Trophoblast cell (in vitro differentiated cells and primary cell): ENCODE measurements at regions not wholly inside any gene's neighbourhood (a gene's known extent, or its start where the extent isn't known, plus 50 kb on each side); places are given as distances from the start of the nearest gene placed in this dataset.

ENCODE experiments used
- DNase-seq, 2 donors: peaks; one replicate each; pipeline ENCODE4 v3.0.0-alpha.2; 2016
- H2AFZ ChIP-seq: 2 replicates; pipeline ENCODE4 v1.6.1; 2013; ENCODE audit warnings: low read length, moderate library complexity, mild to moderate bottlenecking; ENCODE audit not compliant: insufficient read depth, poor library complexity
- H2AK5ac ChIP-seq: 2 replicates; pipeline ENCODE4 v1.6.1; 2013; ENCODE audit warnings: mild to moderate bottlenecking, low read length
- H2BK120ac ChIP-seq: 2 replicates; pipeline ENCODE4 v1.6.1; 2013; ENCODE audit warnings: low read length, mild to moderate bottlenecking, moderate library complexity; ENCODE audit not compliant: insufficient read depth, poor library complexity
- H2BK12ac ChIP-seq: 2 replicates; pipeline ENCODE4 v1.6.1; 2013; ENCODE audit warnings: mild to moderate bottlenecking, low read length, moderate library complexity
- H2BK5ac ChIP-seq: 2 replicates; pipeline ENCODE4 v1.6.1; 2013; ENCODE audit warnings: low read length, low read depth, moderate library complexity, mild to moderate bottlenecking; ENCODE audit not compliant: poor library complexity
- H3K14ac ChIP-seq: 2 replicates; pipeline ENCODE4 v1.6.1; 2013; ENCODE audit warnings: mild to moderate bottlenecking, low read length
- H3K18ac ChIP-seq: 2 replicates; pipeline ENCODE4 v1.6.1; 2013; ENCODE audit warnings: mild to moderate bottlenecking, low read length
- H3K23ac ChIP-seq: 2 replicates; pipeline ENCODE4 v1.6.1; 2013; ENCODE audit warnings: low read length
- H3K27ac ChIP-seq: 2 replicates; pipeline ENCODE4 v1.5.1; 2013; ENCODE audit warnings: low read depth, mild to moderate bottlenecking, inconsistent platforms, low read length, moderate library complexity
- H3K27me3 ChIP-seq: 2 replicates; pipeline ENCODE4 v1.6.1; 2013; ENCODE audit warnings: inconsistent platforms, mild to moderate bottlenecking, low read length, moderate library complexity; ENCODE audit not compliant: insufficient read depth
- H3K36me3 ChIP-seq, 2 experiments: 1 replicate in 1 of 2; 2 replicates in 1 of 2; pipeline ENCODE4 v1.6.1; 2013; ENCODE audit warnings: low read length in 2 of 2, mild to moderate bottlenecking in 2 of 2, moderate library complexity in 1 of 2; ENCODE audit not compliant: insufficient read depth in 2 of 2, control insufficient read depth in 1 of 2
- H3K4ac ChIP-seq: 2 replicates; pipeline ENCODE4 v1.6.1; 2013; ENCODE audit warnings: low read depth, mild to moderate bottlenecking, low read length, moderate library complexity
- H3K4me1 ChIP-seq, 2 experiments: 1 replicate in 1 of 2; 2 replicates in 1 of 2; pipeline ENCODE4 v1.6.1; 2013; ENCODE audit warnings: low read length in 2 of 2, mild to moderate bottlenecking in 2 of 2, moderate library complexity in 1 of 2; ENCODE audit not compliant: insufficient read depth in 2 of 2, control insufficient read depth in 1 of 2
- H3K4me2 ChIP-seq: 2 replicates; pipeline ENCODE4 v1.6.1; 2013; ENCODE audit warnings: inconsistent platforms, mild to moderate bottlenecking, low read length, moderate library complexity
- H3K4me3 ChIP-seq: 2 replicates; pipeline ENCODE4 v1.5.1; 2013; ENCODE audit warnings: mild to moderate bottlenecking, low read depth, low read length, inconsistent platforms
- H3K79me1 ChIP-seq: one replicate; pipeline ENCODE4 v1.6.1; 2013; ENCODE audit warnings: low read length
- H3K79me2 ChIP-seq: 2 replicates; pipeline ENCODE4 v1.6.1; 2013; ENCODE audit warnings: low read length, mild to moderate bottlenecking; ENCODE audit not compliant: control insufficient read depth, insufficient read depth, poor library complexity
- H3K9ac ChIP-seq: 2 replicates; pipeline ENCODE4 v1.6.1; 2013; ENCODE audit warnings: mild to moderate bottlenecking, low read length
- H3K9me3 ChIP-seq: 2 replicates; pipeline ENCODE4 v1.6.1; 2013; ENCODE audit warnings: low read depth, mild to moderate bottlenecking, control low read depth, inconsistent platforms, low read length; ENCODE audit not compliant: insufficient read depth
- H4K12ac ChIP-seq: 2 replicates; pipeline ENCODE4 v1.6.1; 2013; ENCODE audit warnings: low read depth, mild to moderate bottlenecking, low read length, moderate library complexity
- H4K8ac ChIP-seq: 2 replicates; pipeline ENCODE4 v1.6.1; 2013; ENCODE audit warnings: low read depth, mild to moderate bottlenecking, low read length, moderate library complexity
- H4K91ac ChIP-seq: one replicate; pipeline ENCODE4 v1.6.1; 2013; ENCODE audit warnings: low read depth, mild to moderate bottlenecking, low read length, moderate library complexity
- WGBS: extraction: QIAGEN DNeasy Blood & Tissue Kit; methylation state at CpG from one replicate; pipeline ENCODE4 v1.1.7; 2013; ENCODE audit warnings: missing lambda C conversion rate; ENCODE audit not compliant: insufficient read length, insufficient coverage; ENCODE audit errors: extremely low coverage; 5-methylcytosine and 5-hydroxymethylcytosine counted together

GRCh38 chr18:45284851-45285250 lies 330.4 kb upstream of the SLC14A2 start:
- no peak overlapping the region for H2BK12ac ChIP-seq
- no peaks in the 10 kb centered on the region for H3K27me3 ChIP-seq
- H3K27ac ChIP-seq = no peak overlapping the region
- no peaks in the 10 kb centered on the region for H3K79me2 ChIP-seq
- no peak overlapping the region for H3K14ac ChIP-seq
- peaks cover 2% of the 10 kb centered on the region for H3K9me3 ChIP-seq
- H2BK120ac ChIP-seq = no peak overlapping the region
- no peak overlapping the region for H3K4me2 ChIP-seq
- no peak overlapping the region for H2BK5ac ChIP-seq
- H3K23ac ChIP-seq = no peak overlapping the region
- no peak overlapping the region for H4K8ac ChIP-seq
- no peaks in the 10 kb centered on the region for H3K4me1 ChIP-seq
- no peak overlapping the region for H4K91ac ChIP-seq
- no peak overlapping the region for H3K18ac ChIP-seq
- H3K4me3 ChIP-seq = no peak overlapping the region
- H3K4ac ChIP-seq = no peak overlapping the region
- H2AK5ac ChIP-seq = no peak overlapping the region
- DNase-seq = no peak
- H3K36me3 ChIP-seq = no peaks in the 10 kb centered on the region
- H4K12ac ChIP-seq = no peak overlapping the region
- H2AFZ ChIP-seq = no peak overlapping the region
- no peak overlapping the region for H3K9ac ChIP-seq
- H3K79me1 ChIP-seq = no peaks in the 10 kb centered on the region

- no peak overlapping the region for H3K27ac ChIP-seq
- H3K9me3 ChIP-seq = peaks cover 2% of the 10 kb centered on the region
- no peak overlapping the region for H4K12ac ChIP-seq
- no CpG with 5 or more reads among the region's 10 CpGs for WGBS
- DNase-seq = peak; percentile 51 to 62
- no peaks in the 10 kb centered on the region for H3K36me3 ChIP-seq
- no peaks in the 10 kb centered on the region for H3K79me2 ChIP-seq
- no peak overlapping the region for H3K9ac ChIP-seq
- no peak overlapping the region for H2AK5ac ChIP-seq
- H2BK5ac ChIP-seq = no peak overlapping the region
- no peaks in the 10 kb centered on the region for H3K4me1 ChIP-seq
- no peak overlapping the region for H3K14ac ChIP-seq
- no peaks in the 10 kb centered on the region for H3K79me1 ChIP-seq
- H2BK12ac ChIP-seq = no peak overlapping the region
- H2BK120ac ChIP-seq = no peak overlapping the region
- no peak overlapping the region for H3K4me2 ChIP-seq
- H2AFZ ChIP-seq = no peak overlapping the region
- H3K4me3 ChIP-seq = no peak overlapping the region
- H3K27me3 ChIP-seq = no peaks in the 10 kb centered on the region
- no peak overlapping the region for H4K8ac ChIP-seq
- no peak overlapping the region for H3K18ac ChIP-seq
- no peak overlapping the region for H4K91ac ChIP-seq
- no peak overlapping the region for H3K23ac ChIP-seq
- no peak overlapping the region for H3K4ac ChIP-seq
These were observed 330.0 kb upstream of the SLC14A2 start for GRCh38 chr18:45285251-45285650.

- Histone ChIP-seq H2AFZ (no peak overlapping the region), H3K23ac (no peak overlapping the region), H2BK5ac (no peak overlapping the region), H3K14ac (no peak overlapping the region), H3K9ac (no peak overlapping the region), H2BK120ac (no peak overlapping the region), H3K4me1 (no peaks in the 10 kb centered on the region), H3K4me2 (no peak overlapping the region), H2BK12ac (no peak overlapping the region), H3K79me2 (no peaks in the 10 kb centered on the region), H4K12ac (no peak overlapping the region), H3K4ac (no peak overlapping the region), H2AK5ac (no peak overlapping the region), H3K36me3 (no peaks in the 10 kb centered on the region), H4K8ac (no peak overlapping the region), H3K4me3 (no peak overlapping the region), H3K27me3 (no peaks in the 10 kb centered on the region), H3K79me1 (no peaks in the 10 kb centered on the region), H3K27ac (no peak overlapping the region), H4K91ac (no peak overlapping the region), H3K18ac (no peak overlapping the region), H3K9me3 (peaks cover 2% of the 10 kb centered on the region)
- no CpG with 5 or more reads among the region's 3 CpGs for WGBS
- DNase-seq = no peak
These were observed 328.8 kb upstream of the SLC14A2 start for GRCh38 chr18:45286431-45286830.

GRCh38 chr18:45287531-45287930 lies 327.7 kb upstream of the SLC14A2 start:
- Histone ChIP-seq H4K12ac (no peak overlapping the region), H3K9me3 (no peaks in the 10 kb centered on the region), H2BK120ac (no peak overlapping the region), H4K91ac (no peak overlapping the region), H3K4me3 (no peak overlapping the region), H3K36me3 (no peaks in the 10 kb centered on the region), H3K27me3 (no peaks in the 10 kb centered on the region), H3K79me2 (no peaks in the 10 kb centered on the region), H4K8ac (no peak overlapping the region), H3K4me2 (no peak overlapping the region), H2AFZ (no peak overlapping the region), H2BK12ac (no peak overlapping the region), H3K23ac (no peak overlapping the region), H3K18ac (no peak overlapping the region), H3K27ac (no peak overlapping the region), H3K4ac (no peak overlapping the region), H3K79me1 (no peaks in the 10 kb centered on the region), H2AK5ac (no peak overlapping the region), H3K9ac (no peak overlapping the region), H2BK5ac (no peak overlapping the region), H3K4me1 (no peaks in the 10 kb centered on the region), H3K14ac (no peak overlapping the region)
- DNase-seq = no peak
- WGBS = no CpG with 5 or more reads among the region's 9 CpGs
